ENCODE measurements at regions not wholly inside any gene's neighbourhood (a gene's known extent, or its start where the extent isn't known, plus 50 kb on each side); places are given as distances from the start of the nearest gene placed in this dataset.

DNA sequence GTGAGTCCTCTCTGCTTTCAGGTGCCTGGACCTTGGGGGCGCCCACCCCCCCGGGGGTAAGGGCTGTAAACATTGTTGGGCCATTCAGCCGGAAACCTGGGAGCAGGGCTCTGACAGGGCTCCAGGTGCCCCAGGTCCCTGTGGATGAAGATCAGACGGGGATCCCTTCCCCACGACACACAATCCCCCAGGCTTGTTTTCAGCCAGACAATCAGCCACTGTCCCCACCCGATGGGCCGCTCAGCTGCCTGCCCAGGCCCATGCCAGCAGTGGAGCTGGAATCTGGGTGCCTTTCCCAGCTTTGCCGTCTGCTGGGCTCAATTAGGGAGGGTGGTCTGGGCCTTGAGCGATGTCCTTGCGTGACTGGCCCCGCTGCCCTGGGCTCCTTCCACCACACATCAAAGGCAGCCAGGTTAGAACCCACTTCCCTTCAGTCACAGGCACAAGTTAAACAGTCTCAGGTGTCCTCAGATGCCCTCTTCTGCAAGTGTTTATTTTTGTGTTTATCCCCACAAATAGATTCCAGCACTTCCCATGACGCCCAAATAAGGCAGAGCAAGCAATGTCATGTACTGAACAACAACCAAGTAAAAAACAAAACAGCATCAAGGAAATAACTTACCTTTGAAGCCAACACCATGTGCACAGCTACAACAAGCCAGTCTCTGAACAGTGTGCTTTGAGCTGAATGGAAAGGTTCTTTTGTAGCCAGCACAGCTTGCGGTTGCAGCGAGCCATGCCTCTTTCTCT lies 77.0 kb upstream of the ALDH1A3 start:
- H3K4me2 ChIP-seq (ENCODE audit: control insufficient read depth, insufficient read depth), result no peak overlapping the region
- no peaks in the 10 kb centered on the region; the same call in 2 of the 3 replicates for H3K9me3 ChIP-seq (replicated peaks; ENCODE audit: control insufficient read depth, insufficient read depth, low read length)
- in situ Hi-C loops (cut with MboI), result no loop called here
- BruUV-seq (replicated peaks), result no TSS peak
- RAD21 ChIA-PET (ENCODE audit: unreplicated experiment), result no interaction called here
- CTCF ChIA-PET, result no interaction called here
- no peak overlapping the region for H3K9ac ChIP-seq (ENCODE audit: control insufficient read depth, insufficient read depth, low read length)
- H3K27me3 ChIP-seq (replicated peaks in 1 of 2; ENCODE audit: control insufficient read depth in 2 of 2, insufficient read depth in 2 of 2, low read length in 1 of 2), result no peaks in the 10 kb centered on the region; a peak in 2 of 4 replicates
- H3K4me1 ChIP-seq (ENCODE audit: control insufficient read depth, insufficient read depth, low read length), result no peaks in the 10 kb centered on the region
- no peak overlapping the region for H3K4me3 ChIP-seq
- no peaks in the 10 kb centered on the region for H3K79me2 ChIP-seq (ENCODE audit: control insufficient read depth, insufficient read depth, low read length)
- FAIRE-seq (no peak), ATAC-seq (no peak), DNase-seq (ENCODE audit: low read depth, low spot score) (no peak)
- no peak overlapping the region for H3K27ac ChIP-seq (ENCODE audit: control insufficient read depth, insufficient read depth)
- SMC1A ChIA-PET (ENCODE audit: uncharacterized antibody, unreplicated experiment), result interaction anchor here (1.7 kb wide), 1 partner anchor 15 kb away, joined by 3 read pairs; no protein-coding TSS in a partner anchor
- no peak overlapping the region for H2AFZ ChIP-seq (ENCODE audit: control insufficient read depth, low read depth, low read length)
- WGBS (ENCODE audit: insufficient coverage, insufficient replicate concordance, low lambda C conversion rate, missing lambda C conversion rate), result 48% methylated on average over 14 of the region's 14 CpGs
- intact Hi-C loops (cut with micrococcal nuclease; ENCODE audit: unreplicated experiment), result no loop called here
- no peaks in the 10 kb centered on the region for H3K36me3 ChIP-seq (ENCODE audit: control insufficient read depth in 2 of 2, insufficient read depth in 2 of 2, low read length in 1 of 2)
- H4K20me1 ChIP-seq (ENCODE audit: control insufficient read depth, insufficient read depth), result no peaks in the 10 kb centered on the region
- POLR2A ChIA-PET, result no interaction called here
- TF ChIP-seq SMC3 (IDR thresholded peaks at IDR 0.05; ENCODE audit: borderline replicate concordance, low read length) (no peak), SRF (IDR thresholded peaks at IDR 0.05; ENCODE audit: low read depth in 2 of 2, low read length in 2 of 2) (no peak), ETV6 (conservative IDR thresholded peaks at IDR 0.05 in 1 of 2, IDR thresholded peaks at IDR 0.05 in 1 of 2; ENCODE audit: borderline replicate concordance in 1 of 2, low read depth in 1 of 2) (no peak), FOXM1 (IDR thresholded peaks at IDR 0.05; ENCODE audit: low read depth, low read length) (no peak), KAT2A (conservative IDR thresholded peaks at IDR 0.05; ENCODE audit: control insufficient read depth, low read depth, low read length) (no peak), POU2F2 (IDR thresholded peaks at IDR 0.05; ENCODE audit: borderline replicate concordance, low read depth, low read length) (no peak), SIX5 (IDR thresholded peaks at IDR 0.05; ENCODE audit: low read depth, low read length, severe bottlenecking) (no peak), FOXK2 (IDR thresholded peaks at IDR 0.05) (no peak), BCL11A (IDR thresholded peaks at IDR 0.05; ENCODE audit: low read depth, low read length) (no peak), MYB (IDR thresholded peaks at IDR 0.05; ENCODE audit: borderline replicate concordance, low read depth, low read length) (no peak)
- TF ChIP-seq, protein P1, sequence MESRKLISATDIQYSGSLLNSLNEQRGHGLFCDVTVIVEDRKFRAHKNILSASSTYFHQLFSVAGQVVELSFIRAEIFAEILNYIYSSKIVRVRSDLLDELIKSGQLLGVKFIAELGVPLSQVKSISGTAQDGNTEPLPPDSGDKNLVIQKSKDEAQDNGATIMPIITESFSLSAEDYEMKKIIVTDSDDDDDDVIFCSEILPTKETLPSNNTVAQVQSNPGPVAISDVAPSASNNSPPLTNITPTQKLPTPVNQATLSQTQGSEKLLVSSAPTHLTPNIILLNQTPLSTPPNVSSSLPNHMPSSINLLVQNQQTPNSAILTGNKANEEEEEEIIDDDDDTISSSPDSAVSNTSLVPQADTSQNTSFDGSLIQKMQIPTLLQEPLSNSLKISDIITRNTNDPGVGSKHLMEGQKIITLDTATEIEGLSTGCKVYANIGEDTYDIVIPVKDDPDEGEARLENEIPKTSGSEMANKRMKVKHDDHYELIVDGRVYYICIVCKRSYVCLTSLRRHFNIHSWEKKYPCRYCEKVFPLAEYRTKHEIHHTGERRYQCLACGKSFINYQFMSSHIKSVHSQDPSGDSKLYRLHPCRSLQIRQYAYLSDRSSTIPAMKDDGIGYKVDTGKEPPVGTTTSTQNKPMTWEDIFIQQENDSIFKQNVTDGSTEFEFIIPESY (IDR thresholded peaks at IDR 0.05), result no peak
- TF ChIP-seq, protein P2, sequence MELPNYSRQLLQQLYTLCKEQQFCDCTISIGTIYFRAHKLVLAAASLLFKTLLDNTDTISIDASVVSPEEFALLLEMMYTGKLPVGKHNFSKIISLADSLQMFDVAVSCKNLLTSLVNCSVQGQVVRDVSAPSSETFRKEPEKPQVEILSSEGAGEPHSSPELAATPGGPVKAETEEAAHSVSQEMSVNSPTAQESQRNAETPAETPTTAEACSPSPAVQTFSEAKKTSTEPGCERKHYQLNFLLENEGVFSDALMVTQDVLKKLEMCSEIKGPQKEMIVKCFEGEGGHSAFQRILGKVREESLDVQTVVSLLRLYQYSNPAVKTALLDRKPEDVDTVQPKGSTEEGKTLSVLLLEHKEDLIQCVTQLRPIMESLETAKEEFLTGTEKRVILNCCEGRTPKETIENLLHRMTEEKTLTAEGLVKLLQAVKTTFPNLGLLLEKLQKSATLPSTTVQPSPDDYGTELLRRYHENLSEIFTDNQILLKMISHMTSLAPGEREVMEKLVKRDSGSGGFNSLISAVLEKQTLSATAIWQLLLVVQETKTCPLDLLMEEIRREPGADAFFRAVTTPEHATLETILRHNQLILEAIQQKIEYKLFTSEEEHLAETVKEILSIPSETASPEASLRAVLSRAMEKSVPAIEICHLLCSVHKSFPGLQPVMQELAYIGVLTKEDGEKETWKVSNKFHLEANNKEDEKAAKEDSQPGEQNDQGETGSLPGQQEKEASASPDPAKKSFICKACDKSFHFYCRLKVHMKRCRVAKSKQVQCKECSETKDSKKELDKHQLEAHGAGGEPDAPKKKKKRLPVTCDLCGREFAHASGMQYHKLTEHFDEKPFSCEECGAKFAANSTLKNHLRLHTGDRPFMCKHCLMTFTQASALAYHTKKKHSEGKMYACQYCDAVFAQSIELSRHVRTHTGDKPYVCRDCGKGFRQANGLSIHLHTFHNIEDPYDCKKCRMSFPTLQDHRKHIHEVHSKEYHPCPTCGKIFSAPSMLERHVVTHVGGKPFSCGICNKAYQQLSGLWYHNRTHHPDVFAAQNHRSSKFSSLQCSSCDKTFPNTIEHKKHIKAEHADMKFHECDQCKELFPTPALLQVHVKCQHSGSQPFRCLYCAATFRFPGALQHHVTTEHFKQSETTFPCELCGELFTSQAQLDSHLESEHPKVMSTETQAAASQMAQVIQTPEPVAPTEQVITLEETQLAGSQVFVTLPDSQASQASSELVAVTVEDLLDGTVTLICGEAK (IDR thresholded peaks at IDR 0.05; ENCODE audit: borderline replicate concordance), result no peak
- TF ChIP-seq, protein P3, sequence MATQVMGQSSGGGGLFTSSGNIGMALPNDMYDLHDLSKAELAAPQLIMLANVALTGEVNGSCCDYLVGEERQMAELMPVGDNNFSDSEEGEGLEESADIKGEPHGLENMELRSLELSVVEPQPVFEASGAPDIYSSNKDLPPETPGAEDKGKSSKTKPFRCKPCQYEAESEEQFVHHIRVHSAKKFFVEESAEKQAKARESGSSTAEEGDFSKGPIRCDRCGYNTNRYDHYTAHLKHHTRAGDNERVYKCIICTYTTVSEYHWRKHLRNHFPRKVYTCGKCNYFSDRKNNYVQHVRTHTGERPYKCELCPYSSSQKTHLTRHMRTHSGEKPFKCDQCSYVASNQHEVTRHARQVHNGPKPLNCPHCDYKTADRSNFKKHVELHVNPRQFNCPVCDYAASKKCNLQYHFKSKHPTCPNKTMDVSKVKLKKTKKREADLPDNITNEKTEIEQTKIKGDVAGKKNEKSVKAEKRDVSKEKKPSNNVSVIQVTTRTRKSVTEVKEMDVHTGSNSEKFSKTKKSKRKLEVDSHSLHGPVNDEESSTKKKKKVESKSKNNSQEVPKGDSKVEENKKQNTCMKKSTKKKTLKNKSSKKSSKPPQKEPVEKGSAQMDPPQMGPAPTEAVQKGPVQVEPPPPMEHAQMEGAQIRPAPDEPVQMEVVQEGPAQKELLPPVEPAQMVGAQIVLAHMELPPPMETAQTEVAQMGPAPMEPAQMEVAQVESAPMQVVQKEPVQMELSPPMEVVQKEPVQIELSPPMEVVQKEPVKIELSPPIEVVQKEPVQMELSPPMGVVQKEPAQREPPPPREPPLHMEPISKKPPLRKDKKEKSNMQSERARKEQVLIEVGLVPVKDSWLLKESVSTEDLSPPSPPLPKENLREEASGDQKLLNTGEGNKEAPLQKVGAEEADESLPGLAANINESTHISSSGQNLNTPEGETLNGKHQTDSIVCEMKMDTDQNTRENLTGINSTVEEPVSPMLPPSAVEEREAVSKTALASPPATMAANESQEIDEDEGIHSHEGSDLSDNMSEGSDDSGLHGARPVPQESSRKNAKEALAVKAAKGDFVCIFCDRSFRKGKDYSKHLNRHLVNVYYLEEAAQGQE (IDR thresholded peaks at IDR 0.05; ENCODE audit: low read depth, low read length), result no peak

Data from GM12878 (cell line).